ENCODE measurements at regions not wholly inside any gene's neighbourhood (a gene's known extent, or its start where the extent isn't known, plus 50 kb on each side); places are given as distances from the start of the nearest gene placed in this dataset.

DNA sequence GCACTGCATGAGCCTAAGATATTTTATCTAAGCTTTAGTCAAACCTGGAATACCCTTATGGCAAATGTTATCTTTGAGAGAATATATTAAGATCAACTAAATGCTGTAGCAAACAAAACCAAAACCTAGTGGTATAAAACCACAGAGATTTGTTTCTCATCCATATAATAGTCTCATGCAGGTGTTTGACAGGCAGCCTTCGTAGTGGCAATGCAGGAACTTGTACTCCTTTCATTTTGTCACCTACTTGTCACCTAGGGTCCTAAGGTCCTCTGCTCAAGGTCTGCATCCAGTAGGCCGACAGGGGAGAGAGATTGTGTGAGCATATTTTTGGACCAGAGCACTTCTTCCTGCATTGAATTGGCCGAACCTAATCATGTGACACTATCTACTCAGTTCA is 352.6 kb downstream of the GPR37 start:
- no peak for DNase-seq

GRCh38 chr7:124412531-124412930 is 353.1 kb downstream of the GPR37 start:
- DNase-seq, result no peak

DNA sequence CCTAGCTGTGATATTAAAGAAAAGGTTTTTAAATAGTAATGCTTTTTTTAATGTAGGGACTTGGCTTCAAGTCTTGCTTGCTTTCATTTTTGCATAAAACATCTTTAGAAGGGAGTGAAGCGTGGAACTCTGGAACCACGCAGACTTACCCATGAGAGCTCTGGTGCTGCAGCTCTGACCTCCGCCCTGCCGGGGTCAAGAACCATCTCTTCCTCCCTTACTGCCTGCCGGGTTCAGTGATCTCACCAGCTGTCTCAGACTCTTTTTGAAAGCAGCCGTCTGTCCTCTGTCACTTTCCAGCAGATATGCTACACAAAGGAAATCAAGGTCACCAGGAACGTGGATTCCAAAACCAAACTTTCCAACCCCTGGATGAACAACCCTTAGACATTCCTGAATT is 353.8 kb downstream of the GPR37 start:
- DNase-seq, result no peak

DNA sequence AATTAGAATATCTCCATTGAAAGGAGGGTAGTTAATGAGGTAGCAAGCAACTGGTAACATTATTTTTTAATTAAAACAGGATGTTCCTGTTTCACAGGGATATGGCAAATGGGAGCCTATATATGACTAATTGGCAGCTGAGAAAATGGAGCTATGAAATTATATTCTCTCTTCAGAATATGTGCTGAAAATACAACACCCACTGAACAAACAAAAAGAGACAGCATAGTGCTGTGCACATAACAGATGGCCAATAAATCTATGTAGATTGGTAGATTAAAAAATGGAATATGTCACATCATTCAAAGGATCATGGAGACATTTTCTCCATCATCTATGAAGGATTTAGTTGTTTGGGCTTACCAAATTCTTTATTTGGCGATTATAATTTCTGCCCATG is 362.0 kb downstream of the GPR37 start:
- no peak for DNase-seq

DNA sequence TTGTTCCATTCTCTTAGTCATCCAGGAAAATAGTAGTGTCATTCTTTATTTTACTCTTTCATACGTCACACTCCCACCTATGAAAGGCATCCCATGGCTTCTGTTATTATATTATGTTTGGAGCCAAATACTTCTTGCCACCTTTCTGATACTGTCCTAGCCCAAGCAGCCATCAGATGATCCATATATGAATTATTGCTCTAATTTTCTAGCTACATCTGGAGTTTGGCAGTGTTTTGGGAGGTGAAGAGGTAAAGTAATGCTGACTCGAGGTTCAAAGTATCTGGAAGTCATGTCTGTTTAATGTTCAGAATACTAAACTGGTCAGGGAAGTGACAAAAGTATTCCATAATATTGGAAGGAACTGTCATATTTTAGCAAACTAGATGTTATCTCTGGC is 362.5 kb downstream of the GPR37 start:
- no peak for DNase-seq

GRCh38 chr7:124399941-124400340 is 365.7 kb downstream of the GPR37 start:
- DNase-seq, result no peak

GRCh38 chr7:124398937-124399552 is 366.2 kb upstream of the TMEM229A start:
- DNase-seq, result no peak

DNA sequence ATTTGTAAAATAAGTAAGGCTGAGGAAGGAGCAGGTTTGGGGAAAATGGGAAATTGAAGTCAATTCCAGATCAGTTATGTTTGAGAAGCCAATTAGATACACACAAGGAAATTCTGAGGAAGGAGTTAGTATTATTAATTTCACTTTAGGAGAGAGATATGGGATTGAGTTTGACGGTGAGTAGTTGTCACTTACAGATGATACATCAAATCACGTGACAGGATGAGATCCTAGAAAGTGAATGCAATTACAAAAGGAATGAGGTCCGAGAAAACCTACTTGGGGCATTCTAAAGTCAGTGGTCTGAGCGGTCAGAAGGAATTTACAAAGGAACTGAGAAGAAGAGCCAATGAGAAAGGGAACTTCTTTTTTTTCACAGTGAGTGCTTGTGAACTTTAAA is 364.3 kb upstream of the TMEM229A start:
- no peak for DNase-seq

DNA sequence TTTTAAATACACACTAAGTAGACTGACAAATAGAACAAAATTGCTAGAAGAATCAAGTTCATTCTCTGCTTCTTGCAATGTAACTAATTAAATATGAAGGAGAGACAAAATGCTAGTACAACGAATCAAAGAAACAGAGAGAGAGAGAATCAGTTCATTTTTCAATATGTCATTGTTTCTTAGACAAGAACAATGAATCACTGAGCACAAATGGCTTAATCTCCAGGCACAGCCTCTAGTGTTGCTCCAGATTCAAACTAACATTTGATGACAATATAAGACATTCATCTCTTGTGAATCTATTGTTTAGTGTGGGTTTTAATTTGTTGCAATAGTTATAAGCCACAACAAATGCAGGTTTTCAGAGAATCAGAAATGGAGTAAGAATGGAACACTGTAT is 357.4 kb upstream of the TMEM229A start:
- DNase-seq, result no peak

DNA sequence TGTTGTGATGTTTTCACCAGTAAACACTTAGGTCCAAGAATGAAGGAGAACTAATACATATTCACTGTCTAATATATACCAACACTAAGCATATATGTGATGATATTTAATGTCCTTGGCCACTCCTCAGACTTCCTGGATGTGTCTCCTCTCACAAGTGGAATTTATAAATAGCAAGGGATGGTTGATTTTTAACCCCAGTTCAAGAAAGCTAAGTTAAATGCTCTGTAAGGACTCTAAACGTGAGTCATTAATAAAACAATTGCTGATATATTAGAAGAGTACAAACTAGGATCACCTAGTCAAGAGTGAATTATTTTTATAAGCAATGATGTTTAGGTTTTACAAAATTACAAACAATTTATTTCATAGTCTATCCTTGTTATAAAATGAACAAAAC is 355.9 kb upstream of the TMEM229A start:
- no peak for DNase-seq

- no peak for DNase-seq
These were observed 354.2 kb upstream of the TMEM229A start for GRCh38 chr7:124387056-124387455.

DNA sequence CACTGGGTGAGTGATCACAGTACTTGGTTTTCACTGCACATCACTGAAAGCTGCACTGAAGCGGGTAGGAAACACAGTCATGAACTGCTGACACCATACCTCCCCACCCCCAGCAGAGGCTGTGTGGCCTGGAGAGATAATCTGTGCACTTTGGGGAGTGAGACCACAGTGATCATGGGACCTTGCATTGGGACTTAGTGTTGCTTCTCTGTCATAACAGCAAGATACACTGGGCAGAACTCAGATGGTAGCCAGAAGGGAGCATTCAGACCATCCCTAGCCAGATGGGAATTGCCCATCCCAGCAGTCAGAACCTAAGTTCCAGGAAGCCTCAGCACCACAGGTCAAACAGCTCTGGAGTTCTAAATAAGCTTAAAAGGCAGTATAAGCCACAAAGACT is 346.4 kb upstream of the TMEM229A start:
- DNase-seq, result no peak

DNA sequence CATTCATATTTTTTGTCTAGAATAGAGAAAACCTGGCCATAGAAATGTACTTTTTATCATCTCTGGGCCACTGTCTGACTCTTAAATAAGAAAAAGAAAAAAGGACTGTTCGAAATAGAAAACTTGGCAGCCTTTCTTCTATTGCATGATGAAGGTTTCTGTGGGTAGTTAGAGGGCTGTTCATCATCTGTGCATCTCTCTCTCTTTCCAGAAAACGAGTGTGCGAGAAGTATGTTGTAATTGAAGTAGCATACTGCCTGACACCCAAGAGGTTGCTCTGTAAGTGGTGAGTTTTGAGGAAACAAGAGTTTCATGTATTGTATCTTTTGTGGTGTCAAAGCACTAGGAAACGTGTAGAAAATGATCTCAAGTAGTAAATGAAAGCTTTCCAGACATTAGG is 343.2 kb upstream of the TMEM229A start:
- DNase-seq, result no peak

GRCh38 chr7:124375391-124375790 is 342.5 kb upstream of the TMEM229A start:
- DNase-seq, result no peak

DNA sequence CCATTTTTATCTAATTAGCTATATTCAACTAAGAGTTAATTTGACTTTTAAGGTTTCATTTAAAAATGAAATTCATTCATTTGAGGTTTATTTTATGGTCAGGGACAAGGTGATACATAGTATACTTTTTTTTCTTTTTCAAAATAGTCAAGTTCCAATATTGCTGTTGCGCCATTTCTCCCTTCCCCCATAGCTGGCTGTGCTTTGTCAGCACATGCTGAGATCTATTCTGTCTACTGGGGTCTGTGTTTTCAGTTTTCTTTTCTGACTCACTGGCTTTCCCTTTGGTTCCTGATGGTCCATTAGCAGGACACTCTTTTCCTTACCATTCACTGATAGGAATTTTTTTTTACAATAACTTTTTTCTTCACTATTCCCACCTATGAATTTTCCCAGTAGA is 336.4 kb upstream of the TMEM229A start:
- no peak for DNase-seq

DNA sequence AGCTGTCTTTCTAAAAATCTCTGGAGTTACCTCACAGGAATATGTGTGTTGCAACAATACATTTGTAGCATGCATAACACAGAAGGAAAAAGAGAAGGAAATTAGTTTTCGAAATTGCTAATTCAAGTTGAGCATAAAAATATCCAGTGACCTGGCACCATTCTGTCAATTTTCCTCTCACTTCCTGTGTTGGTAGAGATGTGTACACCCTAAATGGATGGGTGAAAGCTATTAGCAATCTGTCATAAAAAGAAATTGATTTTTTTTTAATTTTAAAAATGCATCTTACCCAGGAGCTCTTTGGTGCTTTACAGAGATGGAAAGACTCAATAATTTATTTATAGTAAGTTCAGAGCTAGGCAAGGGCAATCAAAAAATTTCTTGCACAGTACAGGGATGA is 333.3 kb upstream of the TMEM229A start:
- DNase-seq, result no peak

DNA sequence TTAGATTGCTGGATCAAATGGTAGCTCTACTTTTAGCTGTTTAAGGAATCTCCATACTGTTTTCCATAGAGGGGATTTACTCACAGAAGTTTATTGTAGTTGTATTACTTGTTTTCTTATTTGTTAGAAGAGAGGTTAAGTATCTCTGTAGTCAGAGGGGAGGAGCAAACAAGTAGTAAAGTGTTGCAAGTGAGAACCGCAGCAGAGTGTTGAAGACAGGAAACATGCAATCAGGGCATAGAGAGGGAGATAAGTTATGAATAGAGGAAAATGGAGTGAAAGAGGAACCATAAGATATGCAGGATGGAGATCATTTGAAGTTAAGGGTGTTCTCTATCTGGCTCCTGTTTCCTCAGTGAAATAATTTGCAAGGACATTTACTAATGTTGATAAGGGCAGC is 331.4 kb upstream of the TMEM229A start:
- DNase-seq, result no peak

DNA sequence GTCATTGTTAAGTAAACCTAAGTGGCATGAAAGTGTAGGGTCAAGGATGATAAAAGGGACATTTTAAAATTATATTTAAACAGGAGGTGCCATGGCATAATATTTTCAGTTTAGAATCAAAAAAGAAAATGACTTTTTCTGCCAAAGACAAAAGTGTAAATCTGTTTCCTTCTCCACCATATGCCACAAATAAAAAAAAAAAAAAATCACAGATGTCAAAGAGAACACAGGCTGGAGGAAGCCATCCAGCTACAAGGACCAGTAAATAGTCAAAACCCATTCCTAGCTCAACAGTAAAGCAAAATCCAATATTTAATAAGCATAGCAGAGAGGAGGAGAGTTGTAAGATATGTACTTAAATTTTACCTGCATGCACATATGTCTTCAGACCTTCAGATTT is 321.3 kb upstream of the TMEM229A start:
- DNase-seq, result no peak

- DNase-seq, result no peak
These were observed 319.1 kb upstream of the TMEM229A start for GRCh38 chr7:124351950-124352349.

DNA sequence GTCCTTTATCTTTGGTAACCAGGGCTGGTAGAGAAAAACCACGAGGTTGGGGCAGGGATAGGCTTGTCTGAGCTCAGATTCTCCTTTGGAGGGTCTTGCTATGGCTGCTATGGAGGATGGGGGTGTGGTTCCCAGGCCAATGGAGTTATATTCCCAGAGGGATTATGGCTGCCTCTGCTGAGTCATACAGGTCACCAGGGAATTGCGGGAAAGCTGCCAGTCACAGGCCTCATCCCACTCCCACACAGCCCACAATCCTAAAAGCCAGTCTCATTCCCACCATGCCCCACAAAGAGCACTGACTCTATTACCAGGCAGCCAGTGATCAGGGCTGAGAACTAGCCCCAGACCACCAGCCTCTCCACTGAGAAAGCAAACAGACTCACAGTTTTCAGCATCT is 316.6 kb upstream of the TMEM229A start:
- DNase-seq, result no peak

DNA sequence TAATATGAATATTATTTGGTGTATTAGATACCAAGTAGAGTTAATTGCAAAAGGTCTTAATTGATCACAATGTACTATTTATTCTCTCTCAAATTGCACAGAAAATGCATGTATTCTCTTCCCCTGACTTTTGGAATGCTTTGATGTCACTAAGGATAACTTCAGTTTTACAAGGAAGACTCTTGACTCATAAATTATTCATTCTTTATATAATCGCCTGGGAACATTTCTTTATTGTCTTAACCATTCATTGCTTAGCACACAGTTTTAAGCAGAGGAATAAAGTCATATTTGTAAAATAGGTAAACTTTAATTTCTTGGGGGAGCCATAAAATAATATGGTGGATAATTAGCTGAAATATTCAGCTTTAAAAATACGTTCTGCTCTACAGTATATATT is 306.0 kb upstream of the TMEM229A start:
- DNase-seq, result no peak

GRCh38 chr7:124330731-124331407 is 298.0 kb upstream of the TMEM229A start:
- no peak for DNase-seq

DNA sequence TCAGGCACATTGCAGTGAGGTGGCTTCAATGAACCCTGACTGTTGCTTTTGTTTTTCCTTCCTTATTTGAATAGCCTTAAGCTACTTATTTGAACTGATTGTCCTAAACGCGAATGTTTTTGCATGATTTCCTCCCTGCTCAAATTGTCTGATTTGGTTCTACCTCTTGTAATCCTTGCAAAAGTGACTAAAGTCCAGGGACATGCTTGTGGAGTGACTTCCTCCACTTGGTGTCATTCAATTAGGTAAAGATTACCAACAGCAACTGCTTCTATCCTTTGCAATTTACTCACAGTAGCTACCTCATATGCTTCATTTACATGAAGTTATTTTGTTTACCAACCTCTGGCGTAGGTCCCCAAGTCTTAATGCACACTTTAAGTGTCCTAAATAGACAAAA is 295.9 kb upstream of the TMEM229A start:
- no peak for DNase-seq

DNA sequence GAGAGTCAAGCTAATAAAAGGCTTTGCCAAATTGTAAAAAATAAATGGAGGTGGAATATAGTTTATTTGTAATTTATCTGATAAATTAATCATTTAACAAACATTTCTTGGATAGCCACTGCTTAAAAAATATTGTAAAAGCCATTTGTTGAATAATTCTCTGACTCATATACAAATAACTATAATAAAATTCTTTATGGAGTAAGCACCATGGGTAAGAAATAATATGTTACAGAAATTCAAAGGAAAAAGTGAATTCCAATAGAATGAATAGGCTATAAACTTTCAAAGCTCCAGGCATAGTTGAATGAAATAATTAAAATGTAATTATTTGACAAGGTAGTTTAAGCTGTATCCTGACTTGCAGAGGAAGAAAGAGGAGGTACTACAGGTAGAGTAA is 291.4 kb upstream of the TMEM229A start:
- no peak for DNase-seq

- no peak for DNase-seq
These were observed 290.7 kb upstream of the TMEM229A start for GRCh38 chr7:124323597-124323996.
